NCI-H146 (cell line): ENCODE measurements at regions not wholly inside any gene's neighbourhood (a gene's known extent, or its start where the extent isn't known, plus 50 kb on each side); places are given as distances from the start of the nearest gene placed in this dataset.
"Not testable (repeated sequence)": the region's sequence is repeated elsewhere in the genome, so short reads cannot be mapped to it uniquely, and the experiment has no call there.

Experiments used
- DNase-seq: peaks from one replicate; lab custom pipeline; 2025; lab: John Stamatoyannopoulos, UW

DNA sequence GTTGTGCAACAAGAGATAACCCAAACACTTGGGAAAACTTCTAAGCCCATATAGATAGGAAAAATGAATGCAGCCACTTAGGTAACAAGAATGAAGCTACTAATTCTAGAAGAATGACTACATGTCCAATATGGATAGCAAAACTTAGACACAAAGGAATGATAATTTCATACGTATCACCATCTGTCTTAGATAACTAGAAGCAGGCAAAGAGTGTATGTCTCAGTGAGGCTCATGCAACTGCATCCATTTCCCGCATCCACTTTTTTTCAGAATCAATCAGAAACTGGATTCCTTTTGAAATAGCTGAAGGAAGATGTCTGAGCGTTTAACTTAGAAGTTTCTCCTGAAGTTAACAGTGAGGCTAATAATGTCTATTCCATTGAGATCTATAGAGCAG, 408.7 kb upstream of the PITX2 start:
- DNase-seq, result no peak

DNA sequence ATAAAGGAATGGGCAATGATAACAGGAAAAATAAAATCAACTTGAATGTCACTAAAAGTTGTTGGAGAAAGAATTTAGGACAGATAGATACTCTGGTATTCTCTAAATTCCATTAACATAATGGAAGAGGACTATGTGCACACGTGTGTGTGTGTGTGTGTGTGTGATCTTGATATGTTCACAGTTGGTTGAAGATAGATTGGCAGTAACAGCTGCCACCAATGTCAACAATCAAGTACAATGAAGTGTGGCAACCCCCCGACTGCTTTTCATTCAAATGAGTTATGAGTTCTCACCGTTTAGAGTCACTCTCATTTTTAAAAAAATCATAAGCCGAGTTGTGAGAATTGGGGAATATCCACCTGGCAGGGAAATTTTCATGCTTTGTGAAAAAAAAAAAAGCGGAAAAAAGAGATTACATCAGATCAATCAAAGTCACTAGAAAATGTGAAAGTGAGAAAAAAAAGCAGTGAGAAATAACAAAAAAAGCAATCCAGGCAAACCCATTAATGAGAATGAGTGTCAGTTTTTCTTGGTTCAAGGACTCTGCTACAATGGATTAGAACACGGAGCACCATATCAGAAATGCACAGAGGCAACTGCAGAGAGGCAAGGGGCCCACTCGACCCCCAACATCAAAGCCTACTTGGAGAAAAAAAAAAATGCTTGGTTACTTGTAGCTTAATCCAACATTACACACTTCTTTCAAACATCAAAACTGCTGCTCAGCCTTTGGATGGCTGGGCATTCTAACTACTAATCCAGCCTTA, 414.9 kb upstream of the PITX2 start:
- peak; percentile 1 for DNase-seq

DNA sequence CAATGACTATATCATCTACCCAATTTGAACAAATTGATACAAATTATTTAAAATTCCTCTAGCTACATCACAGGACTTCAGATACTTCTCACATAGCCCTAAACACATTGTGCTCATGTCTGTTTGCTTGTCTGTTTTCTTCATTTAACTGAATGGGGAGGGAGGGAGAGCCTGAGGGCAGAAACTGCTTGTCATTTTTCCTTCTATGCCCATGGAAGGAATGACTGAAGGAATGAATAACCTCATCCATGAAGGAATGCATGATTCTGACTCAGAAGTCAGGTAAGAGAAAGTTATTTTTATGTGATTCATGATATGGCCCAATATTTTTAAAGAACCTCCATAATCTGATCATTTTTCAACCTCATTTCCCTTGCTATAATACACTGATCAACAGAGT, 418.0 kb upstream of the PITX2 start:
- no peak for DNase-seq

DNA sequence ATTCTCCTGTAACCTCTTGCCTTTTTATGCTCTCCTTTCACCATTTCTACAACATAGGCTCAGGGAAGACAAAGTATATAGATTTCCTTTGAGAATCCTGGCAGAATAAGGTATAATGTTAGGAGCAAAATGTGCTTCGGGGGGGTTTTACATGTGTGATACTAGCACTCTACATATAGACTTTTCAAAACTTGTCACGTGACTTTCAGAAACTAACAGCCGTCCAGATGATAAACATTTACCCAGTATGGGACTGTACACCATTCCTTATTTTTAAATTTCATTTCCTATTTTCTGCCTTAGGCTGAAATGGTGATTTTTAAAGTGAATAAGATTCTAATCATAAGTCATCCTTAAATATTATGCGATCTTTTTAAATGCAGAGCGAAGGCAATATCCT, 420.4 kb upstream of the PITX2 start:
- DNase-seq, result no peak

DNA sequence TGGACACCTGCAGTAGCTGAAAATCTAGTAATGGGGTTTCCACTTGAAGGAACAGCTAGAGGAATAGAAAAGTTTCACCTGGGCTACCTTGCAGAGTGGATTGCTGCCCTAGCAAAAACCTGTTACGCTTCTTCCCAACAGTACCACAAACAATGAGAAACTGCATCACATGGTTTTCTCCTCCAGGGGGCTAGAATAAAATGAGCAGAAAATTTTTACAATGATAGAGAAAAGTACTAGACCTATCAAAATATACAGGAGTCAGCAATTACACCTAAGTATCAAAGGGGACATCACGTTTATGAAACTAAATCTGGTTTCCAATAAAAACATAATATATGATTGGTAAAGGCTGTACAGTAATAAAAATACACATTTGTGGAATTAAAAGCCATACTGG, 423.1 kb upstream of the PITX2 start:
- DNase-seq, result no peak

DNA sequence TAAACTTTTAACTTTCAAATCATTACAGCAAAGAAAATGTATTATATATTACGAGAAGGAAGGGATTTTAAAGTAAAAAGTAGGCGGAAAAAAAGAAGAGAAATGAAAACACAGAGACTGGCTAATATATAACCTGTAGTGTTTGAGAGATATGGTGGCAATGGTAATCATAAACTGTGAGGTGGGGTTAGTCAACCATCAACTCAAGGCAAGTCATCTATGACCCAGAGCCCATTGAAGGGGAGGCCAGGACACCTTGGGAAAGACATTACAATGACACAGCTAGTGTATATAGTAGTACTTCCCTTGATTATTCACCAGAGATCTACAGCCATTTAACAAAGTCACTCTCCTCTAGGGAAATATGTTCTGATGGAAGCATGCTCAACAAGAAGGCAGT, 423.9 kb upstream of the PITX2 start:
- DNase-seq, result no peak

DNA sequence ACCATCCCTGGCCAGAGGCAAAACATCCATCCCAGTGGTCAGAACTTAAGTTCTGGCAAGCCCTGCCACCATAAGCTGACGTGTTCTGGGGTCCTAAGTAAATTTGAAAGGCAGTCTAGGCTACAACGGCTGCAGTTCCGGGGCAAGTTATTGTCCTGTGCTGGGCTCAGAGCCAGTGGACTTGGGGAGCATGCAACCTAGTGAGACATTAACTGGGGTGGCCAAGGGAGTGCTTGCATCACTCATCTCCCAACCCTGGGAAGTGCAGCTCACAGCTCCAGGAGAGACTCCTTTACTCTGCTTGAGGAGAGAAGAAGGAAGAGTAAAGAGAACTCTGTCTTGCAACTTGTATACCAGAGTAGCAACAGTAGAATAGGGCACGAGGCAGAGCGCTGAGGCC, 425.4 kb upstream of the PITX2 start:
- no peak for DNase-seq

DNA sequence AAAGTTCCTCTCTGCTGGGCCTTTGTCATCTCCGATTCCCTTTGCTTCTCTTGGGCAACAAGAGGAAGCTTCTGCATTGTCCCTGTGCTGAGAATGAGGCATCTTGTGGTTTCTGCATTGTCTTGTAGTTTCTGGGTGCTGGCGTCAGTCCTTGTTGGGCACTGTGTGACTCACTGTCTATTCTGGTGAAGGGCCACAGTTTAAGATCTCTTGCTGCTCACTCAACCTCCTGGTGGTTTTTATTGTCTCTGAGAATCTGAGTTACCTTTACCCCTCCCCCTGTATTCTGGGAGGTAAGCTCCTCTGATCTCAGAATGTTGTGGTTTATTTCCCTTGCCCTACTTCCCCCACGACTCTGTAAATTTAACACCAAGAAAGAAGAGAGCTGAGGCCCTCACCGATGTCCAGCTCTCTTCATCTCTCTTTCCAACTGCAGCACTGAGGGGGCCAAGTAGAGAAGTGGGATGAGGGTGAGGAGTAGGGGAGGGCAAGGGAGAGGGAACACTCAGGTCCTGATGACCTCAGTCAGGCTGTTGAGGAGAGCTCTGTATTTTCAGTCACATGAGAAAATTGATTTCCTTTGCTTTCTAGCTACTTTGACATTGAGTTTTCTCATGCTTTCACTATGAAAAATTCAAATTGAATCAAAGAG, 441.6 kb upstream of the PITX2 start:
- no peak for DNase-seq

DNA sequence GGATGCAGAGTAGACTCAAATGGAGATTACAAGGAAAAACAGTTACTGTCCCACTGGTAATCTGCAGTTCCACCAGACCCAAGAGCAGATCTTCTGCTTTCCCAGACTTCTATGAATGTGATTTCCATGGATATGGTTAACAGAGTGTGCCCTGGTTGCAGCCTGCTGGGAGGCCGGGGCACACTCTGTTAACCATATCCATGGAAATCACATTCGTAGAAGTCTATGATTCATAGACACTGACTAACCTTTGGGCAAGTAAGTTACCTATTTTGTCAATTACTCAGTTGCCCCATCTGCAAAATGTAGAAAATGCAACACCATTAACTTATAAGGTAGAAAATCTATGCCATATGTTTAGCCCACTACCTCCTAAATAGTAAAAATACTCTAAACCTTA, 443.1 kb upstream of the PITX2 start:
- no peak for DNase-seq

DNA sequence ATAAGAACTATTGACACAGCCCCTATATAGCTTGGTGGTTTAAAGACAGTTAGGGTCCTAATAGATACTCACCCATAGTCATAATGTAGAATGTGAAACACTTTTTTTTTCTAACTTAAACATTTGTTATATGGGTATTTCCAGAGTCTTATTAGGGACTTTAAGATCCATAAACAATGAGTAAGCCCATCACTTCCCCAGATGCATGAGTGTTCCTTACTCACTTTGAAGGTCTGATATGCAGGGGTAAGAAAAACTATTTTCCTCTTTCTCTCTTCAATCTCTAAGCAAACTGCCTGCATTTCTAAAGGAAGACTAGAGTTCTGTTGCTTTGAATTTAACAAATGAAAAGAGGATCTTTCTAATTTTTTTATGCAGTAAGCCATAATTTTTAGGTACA, 443.6 kb upstream of the PITX2 start:
- no peak for DNase-seq

DNA sequence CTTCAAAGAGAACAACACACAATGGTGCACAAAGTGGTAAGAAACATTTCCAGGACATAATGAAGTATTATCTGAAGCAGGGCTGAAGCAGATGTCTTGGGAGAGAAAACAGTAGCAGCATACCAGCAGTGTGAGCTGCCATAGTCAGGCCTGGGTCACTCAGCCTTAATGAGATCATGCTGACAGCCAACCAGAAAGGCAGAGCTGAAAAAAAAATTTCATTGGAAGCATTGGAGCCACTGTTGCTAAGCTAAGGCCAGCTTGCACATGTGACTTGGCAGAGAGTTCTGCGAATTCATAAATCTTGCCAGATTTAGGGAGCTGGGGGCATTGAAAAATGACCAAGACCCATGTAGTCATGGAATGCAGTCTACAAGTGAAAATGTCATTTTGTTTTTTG, 444.0 kb upstream of the PITX2 start:
- DNase-seq, result no peak

DNA sequence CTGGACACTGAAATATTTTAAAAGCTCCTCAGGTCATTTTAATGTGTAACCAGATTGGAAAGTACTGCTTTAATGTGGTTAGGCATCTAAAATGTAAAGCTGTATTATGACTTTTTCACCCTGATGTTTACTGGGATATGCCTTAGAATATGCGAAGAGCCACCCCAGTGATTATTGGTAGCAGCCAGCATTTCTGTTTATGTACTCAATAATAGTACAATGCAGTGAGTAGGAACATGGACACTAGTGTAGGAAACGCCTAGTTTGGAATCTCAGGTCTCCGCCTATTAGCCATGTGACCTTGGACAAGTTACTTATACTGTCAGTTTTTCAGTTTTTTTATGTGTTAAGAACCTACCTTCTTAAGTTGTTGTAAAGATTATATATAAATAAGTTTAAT, 446.0 kb upstream of the PITX2 start:
- DNase-seq, result no peak

DNA sequence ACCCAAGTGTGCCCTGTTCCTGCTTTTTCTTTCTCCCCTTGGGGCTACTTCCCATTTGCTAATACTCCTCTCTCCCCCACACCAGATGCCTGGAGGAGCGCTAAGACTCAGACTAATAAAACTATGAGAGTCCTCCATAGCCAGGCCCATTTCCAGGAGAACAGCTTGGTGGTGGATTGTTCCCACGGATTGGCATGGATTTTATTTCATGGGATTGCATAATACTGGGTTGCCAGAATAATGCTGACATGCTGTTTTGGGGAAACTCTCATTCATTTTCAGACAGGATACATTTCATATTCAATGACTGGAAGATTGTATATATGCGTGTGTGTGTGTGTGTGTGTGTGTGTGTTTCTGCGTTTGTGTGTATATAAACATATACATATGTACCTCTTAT, 447.5 kb upstream of the PITX2 start:
- DNase-seq, result no peak

DNA sequence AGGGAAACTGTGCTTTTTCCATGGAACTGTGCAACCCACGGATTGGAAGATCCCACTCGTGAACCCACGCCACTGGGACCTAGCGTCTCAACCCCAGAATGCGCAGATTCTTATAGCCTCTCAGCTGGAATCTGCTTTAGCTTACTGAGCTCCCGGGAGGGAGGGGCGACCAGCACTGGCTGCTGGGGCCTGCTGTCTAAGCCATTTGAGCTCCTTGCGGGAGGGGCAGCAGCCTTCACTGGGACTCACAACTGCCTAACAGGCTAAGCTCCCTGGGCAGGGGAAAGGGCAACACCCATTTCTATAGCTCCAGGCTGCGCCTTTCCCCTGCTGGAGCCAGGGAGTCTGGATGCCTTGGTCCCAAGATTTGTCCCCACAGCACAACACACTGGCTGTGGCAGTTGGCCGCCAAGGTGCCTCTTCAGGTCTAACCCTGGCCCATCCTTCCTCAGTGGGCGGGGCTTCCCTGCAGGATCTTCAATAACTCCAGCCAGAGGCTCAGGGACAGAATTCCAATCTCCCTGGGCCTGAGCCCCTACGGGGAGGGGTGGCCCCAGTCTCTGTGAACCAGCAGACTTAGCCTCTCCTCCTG, 451.7 kb upstream of the PITX2 start:
- no peak for DNase-seq

DNA sequence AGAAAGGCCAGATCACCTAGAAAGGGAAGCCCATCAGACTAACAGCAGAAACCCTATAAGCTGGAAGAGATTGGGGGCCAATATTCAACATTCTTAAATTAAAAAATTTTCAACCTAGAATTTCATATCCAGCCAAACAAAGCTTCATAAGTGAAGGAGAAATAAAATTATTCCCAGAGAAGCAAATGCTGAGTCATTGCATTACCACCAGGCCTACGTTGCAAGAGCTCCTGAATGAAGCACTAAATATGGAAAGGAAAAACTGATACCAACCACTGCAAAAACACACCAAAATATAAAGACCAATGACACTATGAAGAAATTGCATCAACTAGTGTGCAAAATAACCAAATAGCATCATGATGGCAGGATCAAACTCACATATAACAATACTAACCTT, 453.4 kb upstream of the PITX2 start:
- DNase-seq, result not testable (repeated sequence)

DNA sequence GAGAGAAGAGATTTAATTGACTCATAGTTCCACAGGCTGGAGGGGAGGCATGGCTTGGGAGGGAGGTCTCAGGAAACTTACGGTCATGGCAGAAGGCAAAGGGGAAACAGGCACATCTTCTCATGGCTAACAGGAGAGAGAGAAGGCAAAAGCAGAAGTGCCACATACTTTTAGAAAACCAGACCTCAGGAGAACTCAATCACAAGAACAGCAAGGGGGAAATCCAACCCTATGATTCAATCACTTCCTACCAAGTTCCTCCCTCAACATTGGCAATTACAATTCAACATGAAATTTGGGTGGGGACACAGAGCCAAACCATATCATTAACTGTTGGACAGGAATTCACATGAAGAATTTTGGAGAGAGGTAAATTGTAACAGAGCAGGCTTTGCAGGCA, 485.3 kb upstream of the PITX2 start:
- no peak for DNase-seq

DNA sequence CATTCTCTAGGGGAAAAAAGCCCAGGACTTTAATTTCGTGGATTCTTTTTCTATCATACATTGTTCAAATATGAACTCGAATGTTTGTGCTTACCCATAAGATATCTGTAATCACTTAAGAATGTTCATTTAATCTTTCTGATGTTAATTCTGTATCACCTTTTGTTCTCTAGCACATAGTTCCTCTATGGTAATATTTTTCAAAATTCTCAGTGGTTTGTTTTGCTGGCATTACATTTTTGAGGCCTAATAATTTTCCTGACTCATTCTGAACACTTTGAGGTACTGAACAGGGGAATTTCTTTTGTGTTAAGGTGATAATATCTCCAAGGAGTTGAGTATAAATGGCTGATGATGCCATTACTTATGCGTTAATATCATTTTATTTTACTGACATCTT, 490.7 kb upstream of the PITX2 start:
- no peak for DNase-seq

DNA sequence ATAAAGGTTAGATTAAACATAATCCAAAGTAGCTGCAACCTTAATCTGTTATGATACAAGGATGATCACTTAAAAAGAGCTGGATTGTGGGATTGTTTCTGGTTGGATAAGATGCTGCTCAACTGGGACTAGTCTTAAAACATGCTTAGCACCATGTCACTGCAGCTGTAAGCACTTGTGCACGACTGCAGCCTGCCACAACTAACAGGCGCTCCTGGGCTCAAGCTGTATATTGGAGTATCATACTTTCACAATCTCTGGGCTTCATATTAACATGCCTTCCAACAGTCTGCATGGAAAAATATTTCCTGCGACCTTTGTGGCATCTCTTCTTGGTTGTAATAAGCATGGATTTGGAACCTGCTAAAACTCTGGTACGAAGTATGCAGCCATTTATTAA, 493.0 kb upstream of the PITX2 start:
- DNase-seq, result no peak

DNA sequence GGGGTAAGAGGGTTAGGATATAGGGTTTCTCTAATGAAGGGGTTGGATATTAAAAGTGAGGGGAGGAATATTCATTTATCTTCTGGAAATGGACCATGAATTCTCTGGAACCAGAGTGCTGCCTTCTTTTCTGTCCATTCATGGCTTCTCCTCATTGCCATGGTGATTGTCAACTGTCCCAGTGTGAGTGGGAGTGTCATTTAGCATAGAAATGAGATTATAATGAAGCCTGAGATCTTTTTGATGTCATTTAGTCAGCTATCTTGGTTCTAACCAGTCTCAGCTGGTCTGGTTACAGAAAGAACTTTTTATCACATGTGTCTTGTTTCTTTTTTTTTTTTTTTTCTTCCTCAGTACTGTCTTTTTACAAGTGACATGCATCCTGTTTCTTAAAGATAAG, 497.3 kb upstream of the PITX2 start:
- no peak for DNase-seq

DNA sequence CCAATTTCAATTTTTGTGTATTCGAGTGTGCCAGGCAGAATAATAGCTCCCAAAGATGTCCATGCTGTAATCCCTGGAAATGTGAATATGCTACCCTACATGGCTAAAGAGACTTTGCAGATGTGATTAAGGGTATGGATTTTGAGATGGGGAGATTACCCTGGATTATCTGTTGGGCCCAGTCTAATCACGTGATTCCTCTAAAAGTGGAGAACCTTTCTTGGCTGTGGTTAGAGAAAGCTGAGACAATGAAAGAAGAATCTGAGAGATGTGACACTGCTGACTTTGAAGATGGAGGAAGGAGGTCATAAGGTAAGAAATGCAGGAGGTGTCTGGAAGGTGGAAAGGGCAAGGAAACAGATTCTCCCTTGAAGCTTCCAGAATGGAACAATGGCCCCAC, 503.5 kb upstream of the PITX2 start:
- no peak for DNase-seq

DNA sequence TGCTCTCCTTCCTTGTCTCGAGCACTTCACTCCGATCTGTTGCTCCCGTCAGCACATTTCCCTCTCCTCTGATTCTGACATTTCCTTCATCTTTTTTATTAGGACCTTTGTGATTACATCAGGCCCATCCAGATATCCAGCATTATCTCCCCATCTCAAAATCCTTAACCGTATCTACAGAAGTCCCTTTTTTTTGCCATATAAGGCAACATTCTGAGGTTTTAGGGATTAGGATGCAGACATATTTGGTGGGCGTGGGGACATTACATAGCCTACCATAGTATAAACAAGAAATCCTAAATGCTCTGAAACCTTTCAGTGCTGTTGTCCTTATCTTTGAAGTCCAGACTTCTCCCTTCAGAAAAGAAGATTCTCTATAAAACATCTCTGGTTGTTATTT, 505.0 kb upstream of the PITX2 start:
- no peak for DNase-seq

DNA sequence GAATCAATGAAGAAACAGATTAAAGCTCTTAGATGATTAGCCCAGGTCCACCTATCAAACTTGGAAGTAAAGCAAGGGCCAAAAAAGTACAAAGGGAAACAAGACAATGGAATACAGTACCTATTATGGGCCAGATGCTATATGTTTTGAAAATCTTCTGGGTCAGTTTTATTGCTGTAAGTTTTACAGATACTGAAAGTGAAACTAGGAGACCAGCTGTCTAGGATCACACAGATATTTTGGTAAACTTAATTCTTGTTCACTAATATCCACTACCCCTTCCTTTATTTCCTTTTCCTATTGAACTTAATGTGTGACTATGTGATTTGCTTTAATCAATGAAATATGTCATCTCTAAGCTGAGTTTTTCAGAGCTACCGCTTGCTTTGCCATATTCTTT, 505.4 kb upstream of the PITX2 start:
- no peak for DNase-seq

DNA sequence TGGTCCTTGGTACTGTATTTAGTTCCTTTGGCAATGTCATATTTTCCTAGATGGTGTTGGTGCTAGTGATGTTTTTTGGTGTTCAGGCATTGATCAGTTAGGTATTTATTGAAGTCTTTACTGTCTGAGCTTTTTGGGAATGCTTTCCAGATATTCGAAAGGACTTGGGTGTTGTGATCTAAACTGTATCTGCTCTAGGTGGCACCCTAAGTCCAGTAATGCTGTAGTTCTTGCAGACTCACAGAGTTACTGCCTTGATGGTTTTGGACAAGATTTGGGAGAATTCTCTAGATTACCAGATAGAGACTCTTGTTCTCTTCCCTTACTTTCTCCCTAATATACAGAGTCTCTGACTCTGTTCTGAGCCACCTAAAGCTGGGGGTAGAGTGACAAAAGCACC, 513.6 kb upstream of the PITX2 start:
- no peak for DNase-seq

DNA sequence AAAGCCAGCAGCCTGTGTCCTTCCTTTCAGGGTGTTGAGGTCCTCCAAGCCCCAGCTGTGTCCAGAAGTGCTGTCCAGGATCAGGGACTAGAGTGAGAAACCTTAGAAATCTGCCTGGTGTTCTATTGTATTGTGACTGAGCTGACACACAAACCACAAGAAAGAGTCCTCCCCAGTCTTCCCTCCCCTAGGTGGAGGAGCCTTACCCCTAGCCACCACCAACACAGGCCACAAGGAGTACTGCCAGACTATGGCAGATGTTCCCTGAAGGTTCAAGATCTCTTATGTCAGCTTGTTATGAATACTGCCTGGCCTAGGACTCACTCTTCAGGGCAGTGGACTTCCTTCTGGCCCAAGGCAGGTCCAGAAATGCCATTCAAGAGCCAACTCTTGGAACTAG, 514.1 kb upstream of the PITX2 start:
- no peak for DNase-seq
